Muscle of back (tissue), 3 donors: ENCODE measurements at regions not wholly inside any gene's neighbourhood (a gene's known extent, or its start where the extent isn't known, plus 50 kb on each side); places are given as distances from the start of the nearest gene placed in this dataset.
"Not testable (repeated sequence)": the region's sequence is repeated elsewhere in the genome, so short reads cannot be mapped to it uniquely, and the experiment has no call there.

Source experiments
- DNase-seq, 3 donors: peaks; one replicate each; pipeline versions ENCODE4 v3.0.0 to v3.0.0-alpha.2; 2013

GRCh38 chr3:181330821-181331563 is 341.5 kb upstream of the DNAJC19 start:
- DNase-seq, result no peak

- DNase-seq, result no peak
Observed at GRCh38 chr3:181330257-181330656, 340.7 kb upstream of the DNAJC19 start.

DNA sequence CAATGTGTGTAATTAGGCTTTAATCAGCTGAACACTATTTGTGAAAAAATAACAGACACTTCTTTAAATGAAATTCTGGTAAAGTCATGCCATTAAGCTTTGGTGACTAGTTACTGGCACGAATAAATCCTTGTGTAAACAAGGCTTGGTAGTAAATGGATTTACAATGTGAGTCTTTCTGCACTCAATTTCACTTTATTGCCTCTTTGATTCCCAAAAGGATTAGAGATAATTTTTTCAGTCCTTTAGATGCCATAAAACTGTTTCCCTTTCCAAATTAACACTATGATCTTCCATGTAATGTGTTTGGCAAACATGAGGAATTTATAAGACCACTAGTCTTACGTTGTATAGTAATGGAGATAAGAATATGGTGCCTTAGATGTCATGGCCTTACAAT is 339.5 kb upstream of the DNAJC19 start:
- DNase-seq, result no peak

- no peak for DNase-seq
Observed at GRCh38 chr3:181328346-181328745, 338.8 kb upstream of the DNAJC19 start.

GRCh38 chr3:181327349-181327748 is 337.8 kb upstream of the DNAJC19 start:
- DNase-seq, result no peak

DNA sequence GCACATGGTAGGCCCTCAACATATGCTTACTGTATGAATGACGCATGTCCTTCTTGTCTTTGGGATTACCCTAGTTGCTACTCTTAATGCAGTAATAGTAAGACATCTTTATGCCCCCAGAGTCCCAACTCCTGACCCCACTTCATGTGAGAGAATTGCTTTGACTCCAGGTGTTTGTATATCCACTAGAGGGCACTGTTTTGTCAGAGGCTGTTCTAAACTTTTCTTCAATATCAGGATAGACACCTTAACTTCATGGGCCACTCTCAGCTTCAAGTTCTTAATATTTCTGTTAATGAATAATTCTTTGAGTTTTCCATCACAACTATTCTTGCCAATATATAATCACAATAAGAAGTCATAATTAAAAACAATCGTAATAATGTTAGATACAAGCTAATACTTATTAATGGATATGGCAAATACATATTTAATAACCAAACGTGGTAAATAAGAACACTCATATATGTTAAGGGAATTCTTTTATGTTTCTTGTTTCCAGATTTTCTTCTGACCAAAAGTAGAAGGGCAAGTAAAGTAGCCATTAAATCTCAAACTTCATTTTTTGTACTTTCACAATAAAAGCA is 337.2 kb upstream of the DNAJC19 start:
- DNase-seq, result peak in 1 of 3 donors; percentile 3

DNA sequence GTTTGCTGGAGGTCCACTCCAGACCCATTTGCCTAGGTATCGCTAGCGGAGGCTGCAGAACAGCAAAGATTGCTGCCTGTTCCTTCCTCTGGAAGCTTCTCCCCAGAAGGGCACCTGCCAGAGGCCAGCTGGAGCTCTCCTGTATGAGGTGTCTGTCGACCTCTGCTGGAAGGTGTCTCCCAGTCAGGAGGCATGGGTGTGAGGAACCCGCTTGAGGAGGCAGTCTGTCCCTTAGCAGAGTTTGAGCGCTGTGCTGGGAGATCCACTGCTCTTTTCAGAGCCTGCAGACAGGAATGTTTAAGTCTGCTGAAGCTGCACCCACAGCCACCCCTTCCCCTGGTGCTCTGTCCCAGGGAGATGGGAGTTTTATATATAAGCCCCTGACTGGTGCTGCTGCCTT is 335.0 kb upstream of the DNAJC19 start:
- DNase-seq, result not testable (repeated sequence)

- DNase-seq, result no peak
Observed at GRCh38 chr3:181318321-181318720, 328.8 kb upstream of the DNAJC19 start.

DNA sequence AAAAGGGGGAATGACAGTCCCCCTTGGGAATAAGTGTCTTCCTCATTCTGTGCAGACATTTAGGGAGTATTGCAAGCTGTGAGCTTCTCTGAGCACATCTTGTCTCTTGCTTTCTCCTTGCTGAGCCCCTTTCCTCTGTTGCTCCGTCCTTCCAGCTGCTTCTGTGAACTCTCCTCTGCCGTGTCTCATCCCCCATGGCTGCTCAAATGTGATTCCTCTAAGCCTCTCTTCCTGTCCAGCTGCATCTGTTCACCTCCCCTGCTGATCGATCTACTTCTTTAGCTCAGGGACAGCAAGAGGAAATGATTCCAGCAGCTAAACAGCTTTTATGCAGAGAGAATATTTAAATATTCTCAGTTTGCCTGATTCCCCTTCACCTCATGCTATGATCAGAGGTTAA is 328.0 kb upstream of the DNAJC19 start:
- no peak for DNase-seq

DNA sequence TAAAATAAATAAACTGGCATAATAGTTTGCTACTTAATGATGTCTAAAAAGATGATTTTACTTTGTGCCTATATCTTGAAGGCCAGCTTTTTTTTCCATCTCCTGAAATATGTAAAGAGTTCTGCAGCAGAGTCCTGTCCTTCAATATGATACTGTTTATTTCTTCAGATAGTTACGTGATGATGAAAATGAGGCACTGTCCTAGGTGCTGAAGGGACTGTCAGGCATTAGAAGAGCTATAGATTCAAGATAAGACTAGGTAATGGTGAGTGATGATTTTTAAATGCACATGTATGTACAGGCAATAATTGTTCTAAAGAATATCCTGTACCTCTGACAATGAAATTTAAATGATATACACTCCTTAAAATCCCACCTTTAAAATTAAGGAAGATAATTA is 326.9 kb upstream of the DNAJC19 start:
- DNase-seq, result peak in 2 of 3 donors; percentile 9 to 22

GRCh38 chr3:181313335-181313734 is 323.8 kb upstream of the DNAJC19 start:
- DNase-seq, result no peak

DNA sequence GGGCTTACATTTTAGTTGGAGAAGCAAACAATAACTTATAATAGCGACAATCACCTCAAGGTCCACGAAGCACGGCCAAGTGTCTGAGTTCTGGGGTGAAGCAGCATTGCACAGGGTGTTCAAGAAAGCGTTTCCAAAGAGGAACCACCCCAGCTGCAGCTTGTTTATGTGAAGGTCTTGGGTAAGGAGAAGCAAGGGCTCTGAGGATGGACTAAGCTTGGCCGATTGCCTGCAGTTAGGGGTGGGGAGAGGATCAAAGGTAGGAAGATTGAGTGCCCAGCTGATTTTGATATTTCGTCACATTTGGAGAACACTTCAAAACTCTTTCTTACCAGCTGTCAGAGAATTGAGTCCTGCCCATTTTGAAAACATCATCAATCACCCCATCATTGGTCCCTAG is 321.6 kb upstream of the DNAJC19 start:
- DNase-seq, result no peak

DNA sequence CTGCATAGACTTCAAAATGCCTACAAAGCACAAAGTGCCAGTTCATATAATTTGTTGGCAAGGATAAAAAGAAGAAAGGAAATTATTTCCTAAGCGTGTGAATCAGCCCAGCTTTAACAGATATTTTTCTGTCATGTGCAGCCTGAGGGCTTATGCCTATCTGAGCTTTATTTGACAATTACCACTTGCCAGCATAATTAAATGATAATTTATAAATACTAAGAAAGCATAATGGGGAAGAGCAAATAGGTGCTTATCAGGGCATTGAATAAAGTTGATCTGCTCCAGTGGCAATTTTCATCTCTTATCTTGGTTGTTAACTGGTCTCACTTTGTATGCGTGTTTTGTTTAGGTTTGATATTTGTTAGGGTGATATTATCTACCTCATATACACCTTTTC is 313.4 kb upstream of the DNAJC19 start:
- DNase-seq, result no peak

GRCh38 chr3:181300033-181300432 is 310.5 kb upstream of the DNAJC19 start:
- no peak for DNase-seq

GRCh38 chr3:181298421-181298820 is 308.9 kb upstream of the DNAJC19 start:
- DNase-seq, result no peak

DNA sequence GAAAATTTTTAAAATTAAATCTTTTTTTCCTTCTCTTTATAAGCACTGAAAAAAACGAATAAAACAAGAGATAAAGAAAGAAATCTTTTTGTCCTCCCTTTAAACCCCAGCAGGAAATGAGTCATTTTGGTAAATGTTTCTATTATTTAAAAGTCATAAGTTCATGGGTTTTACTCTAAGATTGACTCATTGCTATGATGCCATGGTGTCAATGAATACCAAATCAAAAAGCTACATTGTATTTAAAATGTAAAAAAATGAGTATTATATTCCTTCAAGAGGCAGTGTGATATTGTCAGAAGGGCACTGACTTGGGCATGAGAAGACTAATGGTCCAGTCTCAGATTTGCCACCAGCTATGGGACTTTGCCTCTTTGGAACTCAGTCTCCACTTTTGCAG is 303.4 kb upstream of the DNAJC19 start:
- peak in 1 of 3 donors; percentile 10 for DNase-seq

DNA sequence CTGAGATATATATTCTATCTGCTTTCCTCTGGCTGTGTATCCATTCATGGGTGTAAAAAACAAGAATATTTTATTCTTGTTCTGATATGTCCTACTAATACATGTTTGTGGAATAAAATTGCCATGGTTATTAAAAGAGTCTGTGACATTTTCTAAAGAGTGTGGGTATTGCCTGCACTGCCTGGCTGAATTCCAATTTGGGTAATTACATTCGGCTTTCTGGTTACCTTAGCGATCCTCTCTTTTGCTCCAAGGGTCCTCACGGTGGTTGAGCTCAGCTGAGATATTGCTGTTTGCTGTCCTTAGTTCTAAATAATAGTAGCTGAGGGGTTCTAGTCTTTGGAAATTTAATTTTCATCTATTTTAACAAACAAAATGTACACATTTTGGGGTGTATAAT is 301.4 kb upstream of the DNAJC19 start:
- no peak for DNase-seq

GRCh38 chr3:181289306-181289705 is 299.8 kb upstream of the DNAJC19 start:
- DNase-seq, result no peak

- DNase-seq, result no peak
Observed at GRCh38 chr3:181288145-181288544, 298.6 kb upstream of the DNAJC19 start.

- DNase-seq, result no peak
Observed at GRCh38 chr3:181279239-181279565, 289.7 kb upstream of the DNAJC19 start.

- DNase-seq, result no peak
Observed at GRCh38 chr3:181278468-181279238, 289.1 kb upstream of the DNAJC19 start.

DNA sequence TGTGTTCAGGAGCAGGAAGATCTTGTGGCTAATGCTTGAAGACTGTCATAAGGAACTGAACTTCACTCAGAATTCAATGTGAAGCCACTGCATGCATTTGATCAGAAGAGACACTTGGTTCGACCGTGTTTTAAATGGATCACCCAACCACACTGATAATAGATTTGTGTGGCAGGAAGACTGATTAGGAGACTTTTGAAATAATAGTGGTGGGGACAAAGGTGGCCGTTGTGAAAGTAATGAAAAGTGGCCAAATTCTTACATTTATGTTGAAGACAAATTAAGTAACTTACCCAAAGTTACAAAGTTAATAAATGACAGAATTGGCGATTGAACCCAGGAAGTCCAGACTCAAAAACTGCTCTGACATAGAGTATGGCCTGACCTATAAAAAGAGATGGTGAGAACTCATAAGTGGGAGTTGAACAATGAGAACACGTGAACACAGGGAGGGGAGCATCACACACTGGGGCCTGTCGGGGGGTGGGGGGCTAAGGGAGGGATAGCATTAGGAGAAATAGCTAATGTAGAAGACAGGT is 286.9 kb upstream of the DNAJC19 start:
- no peak for DNase-seq

GRCh38 chr3:181274025-181274424 is 284.5 kb upstream of the DNAJC19 start:
- no peak for DNase-seq
